GM06990 (cell line): ENCODE measurements at regions not wholly inside any gene's neighbourhood (a gene's known extent, or its start where the extent isn't known, plus 50 kb on each side); places are given as distances from the start of the nearest gene placed in this dataset.

Source experiments
- DNase-seq: peaks from one replicate; pipeline ENCODE4 v3.0.0-alpha.2; 2011; ENCODE audit not compliant: insufficient read length; ENCODE audit errors: extremely low read depth
- H3K27me3 ChIP-seq: replicated peaks from 2 replicates; pipeline ENCODE4 v1.6.0; 2011; ENCODE audit warnings: low read length; ENCODE audit not compliant: control insufficient read depth, insufficient read depth
- H3K36me3 ChIP-seq: 2 replicates; pipeline ENCODE4 v1.5.1; 2011; ENCODE audit warnings: low read length; ENCODE audit not compliant: control insufficient read depth, insufficient read depth
- H3K4me3 ChIP-seq: replicated peaks from 2 replicates; pipeline ENCODE4 v1.5.1; 2011; ENCODE audit warnings: low read depth, mild to moderate bottlenecking, control low read depth, low read length
- TF ChIP-seq, protein P1 (sequence below): IDR thresholded peaks from 2 replicates; pipeline ENCODE4 v1.5.1; 2011; ENCODE audit warnings: low read length, control low read depth, mild to moderate bottlenecking, inconsistent platforms; ENCODE audit not compliant: insufficient read depth, poor library complexity, severe bottlenecking

DNA sequence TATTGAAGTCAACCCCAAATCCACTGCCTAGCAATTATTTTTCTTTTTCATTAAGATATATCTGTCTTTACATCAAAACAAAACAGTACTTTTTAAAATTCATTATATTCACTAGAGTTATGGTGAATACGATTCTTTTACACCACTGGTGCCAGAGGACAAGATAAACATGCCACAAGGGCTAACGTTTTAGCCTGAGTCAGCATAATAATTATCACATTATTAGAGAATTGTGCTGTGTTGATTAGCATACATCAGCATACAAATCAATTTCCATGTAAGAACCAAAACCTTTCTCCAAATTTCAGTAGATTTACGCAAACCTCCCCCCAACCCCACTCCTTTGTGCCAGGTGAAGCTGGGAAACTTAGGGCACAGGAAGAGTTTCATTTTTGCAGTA is 131.1 kb upstream of the TMEM106B start:
- Histone ChIP-seq H3K4me3 (no peak overlapping the region), H3K27me3 (no peaks in the 10 kb centered on the region), H3K36me3 (no peaks in the 10 kb centered on the region)
- TF ChIP-seq, protein P1, sequence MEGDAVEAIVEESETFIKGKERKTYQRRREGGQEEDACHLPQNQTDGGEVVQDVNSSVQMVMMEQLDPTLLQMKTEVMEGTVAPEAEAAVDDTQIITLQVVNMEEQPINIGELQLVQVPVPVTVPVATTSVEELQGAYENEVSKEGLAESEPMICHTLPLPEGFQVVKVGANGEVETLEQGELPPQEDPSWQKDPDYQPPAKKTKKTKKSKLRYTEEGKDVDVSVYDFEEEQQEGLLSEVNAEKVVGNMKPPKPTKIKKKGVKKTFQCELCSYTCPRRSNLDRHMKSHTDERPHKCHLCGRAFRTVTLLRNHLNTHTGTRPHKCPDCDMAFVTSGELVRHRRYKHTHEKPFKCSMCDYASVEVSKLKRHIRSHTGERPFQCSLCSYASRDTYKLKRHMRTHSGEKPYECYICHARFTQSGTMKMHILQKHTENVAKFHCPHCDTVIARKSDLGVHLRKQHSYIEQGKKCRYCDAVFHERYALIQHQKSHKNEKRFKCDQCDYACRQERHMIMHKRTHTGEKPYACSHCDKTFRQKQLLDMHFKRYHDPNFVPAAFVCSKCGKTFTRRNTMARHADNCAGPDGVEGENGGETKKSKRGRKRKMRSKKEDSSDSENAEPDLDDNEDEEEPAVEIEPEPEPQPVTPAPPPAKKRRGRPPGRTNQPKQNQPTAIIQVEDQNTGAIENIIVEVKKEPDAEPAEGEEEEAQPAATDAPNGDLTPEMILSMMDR, result no peak
- DNase-seq, result no peak

DNA sequence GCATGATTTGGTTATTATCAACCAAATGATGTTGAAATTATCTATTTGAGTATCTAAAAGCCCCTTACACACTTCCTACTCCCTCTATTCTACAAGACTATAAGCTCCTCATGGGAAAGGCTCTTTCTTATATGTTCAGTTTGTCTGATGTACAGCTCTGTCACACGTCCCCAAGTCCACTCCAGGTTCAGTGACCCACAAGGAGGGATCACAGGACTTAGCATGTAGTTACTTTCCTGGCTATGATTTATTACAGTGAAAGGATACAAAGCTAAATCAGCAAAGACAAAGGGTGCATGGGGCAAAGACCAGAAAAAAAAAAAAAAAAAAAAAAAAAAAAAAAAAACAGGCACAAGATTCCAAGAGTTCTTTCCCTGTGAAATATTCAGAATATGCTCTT is 125.6 kb upstream of the TMEM106B start:
- TF ChIP-seq, protein P1, result no peak
- no peaks in the 10 kb centered on the region for H3K27me3 ChIP-seq
- no peaks in the 10 kb centered on the region for H3K36me3 ChIP-seq
- H3K4me3 ChIP-seq, result no peak overlapping the region
- DNase-seq, result no peak

DNA sequence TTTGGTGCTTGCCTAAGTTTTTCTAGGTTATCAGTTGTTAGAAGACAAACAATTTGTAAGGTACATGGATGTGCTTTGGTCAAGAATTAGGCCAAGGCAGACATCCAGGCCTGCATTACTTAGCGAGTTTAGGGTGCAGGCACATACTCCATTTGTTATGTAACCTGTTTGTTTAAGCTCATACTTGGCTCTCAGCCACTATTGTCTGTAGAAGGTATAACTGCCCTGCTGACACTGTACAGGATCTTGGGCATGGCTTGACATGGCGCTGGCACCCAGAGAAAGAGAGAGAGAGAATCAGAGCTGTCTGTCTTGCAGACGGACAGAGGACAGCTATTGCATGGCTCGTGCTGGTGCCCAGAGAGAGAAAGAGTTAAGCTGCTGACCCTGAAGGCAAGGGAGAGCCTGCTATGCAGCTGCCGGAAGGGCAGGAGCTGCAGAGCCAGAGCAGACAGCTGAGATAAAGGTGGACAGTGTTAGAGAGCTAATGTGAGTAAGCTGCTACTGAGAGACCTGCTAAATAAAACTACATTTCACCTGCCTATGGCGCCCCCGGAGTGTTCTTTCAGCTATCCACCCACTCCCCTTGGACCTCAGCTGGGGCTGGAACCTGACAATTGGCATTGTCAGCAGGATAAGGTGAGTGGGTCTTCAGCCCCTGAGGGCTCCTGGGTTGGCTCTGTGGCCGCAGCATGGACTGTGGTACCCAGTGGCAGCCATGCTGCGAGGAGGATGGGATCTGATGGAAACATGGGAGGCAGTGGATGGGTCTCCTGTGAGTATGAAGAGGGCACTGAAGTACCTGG is 120.9 kb upstream of the TMEM106B start:
- Histone ChIP-seq H3K4me3 (no peak overlapping the region), H3K36me3 (no peaks in the 10 kb centered on the region), H3K27me3 (no peaks in the 10 kb centered on the region)
- no peak for DNase-seq
- TF ChIP-seq, protein P1, result no peak

DNA sequence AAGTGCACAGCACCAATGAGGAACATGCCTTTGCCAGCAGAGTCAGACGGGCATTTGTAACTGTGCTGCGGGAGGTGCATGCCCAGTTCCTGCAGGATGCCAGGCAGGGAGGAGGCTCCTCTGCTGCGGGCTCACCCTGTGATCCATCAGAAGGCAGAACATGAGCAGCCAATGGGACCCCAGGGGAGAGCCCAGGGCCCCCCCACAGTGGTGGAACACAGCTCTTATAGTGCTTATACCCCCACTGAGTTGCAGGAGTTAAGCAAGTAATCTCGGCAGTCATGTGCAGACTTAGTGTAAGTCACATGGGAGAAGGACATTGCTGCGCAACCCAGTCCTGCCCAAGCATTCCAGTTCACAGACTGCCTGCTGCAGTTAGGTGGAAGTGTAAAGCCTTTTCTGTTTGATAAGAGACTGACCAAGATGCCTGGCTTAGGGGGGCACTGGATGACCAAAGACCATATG is 120.3 kb upstream of the TMEM106B start:
- TF ChIP-seq, protein P1, result no peak
- Histone ChIP-seq H3K4me3 (no peak overlapping the region), H3K36me3 (no peaks in the 10 kb centered on the region), H3K27me3 (no peaks in the 10 kb centered on the region)
- DNase-seq, result no peak

DNA sequence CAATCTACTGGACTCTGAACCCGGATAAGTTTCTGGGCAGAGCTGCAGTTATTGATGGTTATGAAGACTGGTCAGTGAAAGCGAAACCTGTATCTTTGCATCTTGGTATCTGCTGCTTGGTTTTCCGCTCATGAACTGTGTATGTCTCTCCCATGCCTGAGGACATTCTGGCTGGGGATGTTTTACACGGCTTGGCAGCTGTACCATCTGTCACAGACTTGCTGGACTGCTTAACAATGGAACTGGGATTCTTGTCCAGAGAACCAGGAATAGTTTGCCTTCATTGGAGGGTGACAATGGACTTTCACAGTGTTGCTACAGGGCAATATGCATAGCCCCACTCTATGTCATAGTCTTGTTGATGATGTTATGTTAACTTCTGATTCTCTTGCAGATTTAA is 119.9 kb upstream of the TMEM106B start:
- Histone ChIP-seq H3K4me3 (no peak overlapping the region), H3K36me3 (no peaks in the 10 kb centered on the region), H3K27me3 (no peaks in the 10 kb centered on the region)
- DNase-seq, result no peak
- TF ChIP-seq, protein P1, result no peak
